H1 (cell line): ENCODE measurements at regions not wholly inside any gene's neighbourhood (a gene's known extent, or its start where the extent isn't known, plus 50 kb on each side); places are given as distances from the start of the nearest gene placed in this dataset.

Experiments used
- BACH1 ChIP-seq: IDR thresholded peaks from 2 replicates; pipeline ENCODE4 v1.6.1; 2012; ENCODE audit warnings: low read length, improper control_type of control experiment
- CHD7 ChIP-seq: fragments of 300-600 bp; sonication (generic); IDR thresholded peaks from 2 replicates; pipeline ENCODE4 v1.7.1; 2012; ENCODE audit warnings: low read length, moderate library complexity, mild to moderate bottlenecking, inconsistent platforms; ENCODE audit not compliant: insufficient replicate concordance
- E2F6 ChIP-seq: IDR thresholded peaks from 2 replicates; pipeline ENCODE4 v1.6.1; 2012; ENCODE audit warnings: inconsistent platforms
- JUND ChIP-seq: IDR thresholded peaks from 2 replicates; pipeline ENCODE4 v1.6.1; 2011; ENCODE audit warnings: mild to moderate bottlenecking, improper control_type of control experiment, low read length
- POU5F1 ChIP-seq: IDR thresholded peaks from 2 replicates; pipeline ENCODE4 v1.6.1; 2011; ENCODE audit warnings: low read depth, mild to moderate bottlenecking, low read length, moderate library complexity
- SIRT6 ChIP-seq: IDR thresholded peaks from one replicate; pipeline ENCODE4 v1.7.1; 2012; ENCODE audit warnings: low read length, inconsistent platforms
- TAF7 ChIP-seq: optimal IDR thresholded peaks from 2 replicates; pipeline ENCODE3; 2011; ENCODE audit warnings: low read depth, mild to moderate bottlenecking, inconsistent platforms, low read length, moderate library complexity, borderline replicate concordance

GRCh38 chr14:25837551-25837965, 760.3 kb downstream of the NOVA1 start (continued):
- TF ChIP-seq CHD7 = no peak
- no peak for TF ChIP-seq SIRT6
- no peak for TF ChIP-seq E2F6
- TF ChIP-seq JUND = no peak
- TF ChIP-seq POU5F1 = no peak
- TF ChIP-seq BACH1 = no peak
- no peak for TF ChIP-seq TAF7
